Kidney epithelial cell (primary cell): ENCODE measurements at regions not wholly inside any gene's neighbourhood (a gene's known extent, or its start where the extent isn't known, plus 50 kb on each side); places are given as distances from the start of the nearest gene placed in this dataset.

Experiments
- DNase-seq: peaks from one replicate; pipeline ENCODE4 v3.0.0-alpha.2; 2010; ENCODE audit warnings: low read depth
- H3K27me3 ChIP-seq: 2 replicates; pipeline ENCODE4 v1.6.0; 2011; ENCODE audit warnings: low read length; ENCODE audit not compliant: control insufficient read depth, insufficient read depth
- H3K36me3 ChIP-seq: 2 replicates; pipeline ENCODE4 v1.5.1; 2011; ENCODE audit warnings: low read length; ENCODE audit not compliant: control insufficient read depth, insufficient read depth
- H3K4me3 ChIP-seq: 2 replicates; pipeline ENCODE4 v1.5.1; 2011; ENCODE audit warnings: low read depth, mild to moderate bottlenecking, control low read depth, low read length
- TF ChIP-seq, protein P1 (sequence below): IDR thresholded peaks from 2 replicates; pipeline ENCODE4 v1.5.1; 2011; ENCODE audit warnings: mild to moderate bottlenecking, moderate library complexity, low read length, control low read depth, inconsistent platforms; ENCODE audit not compliant: insufficient read depth, poor library complexity, severe bottlenecking

GRCh38 chr6:4656106-4656505, 120.1 kb upstream of the CDYL start:
- no peak for DNase-seq
- no peaks in the 10 kb centered on the region for H3K36me3 ChIP-seq
- H3K27me3 ChIP-seq, result no peaks in the 10 kb centered on the region
- TF ChIP-seq, protein P1, sequence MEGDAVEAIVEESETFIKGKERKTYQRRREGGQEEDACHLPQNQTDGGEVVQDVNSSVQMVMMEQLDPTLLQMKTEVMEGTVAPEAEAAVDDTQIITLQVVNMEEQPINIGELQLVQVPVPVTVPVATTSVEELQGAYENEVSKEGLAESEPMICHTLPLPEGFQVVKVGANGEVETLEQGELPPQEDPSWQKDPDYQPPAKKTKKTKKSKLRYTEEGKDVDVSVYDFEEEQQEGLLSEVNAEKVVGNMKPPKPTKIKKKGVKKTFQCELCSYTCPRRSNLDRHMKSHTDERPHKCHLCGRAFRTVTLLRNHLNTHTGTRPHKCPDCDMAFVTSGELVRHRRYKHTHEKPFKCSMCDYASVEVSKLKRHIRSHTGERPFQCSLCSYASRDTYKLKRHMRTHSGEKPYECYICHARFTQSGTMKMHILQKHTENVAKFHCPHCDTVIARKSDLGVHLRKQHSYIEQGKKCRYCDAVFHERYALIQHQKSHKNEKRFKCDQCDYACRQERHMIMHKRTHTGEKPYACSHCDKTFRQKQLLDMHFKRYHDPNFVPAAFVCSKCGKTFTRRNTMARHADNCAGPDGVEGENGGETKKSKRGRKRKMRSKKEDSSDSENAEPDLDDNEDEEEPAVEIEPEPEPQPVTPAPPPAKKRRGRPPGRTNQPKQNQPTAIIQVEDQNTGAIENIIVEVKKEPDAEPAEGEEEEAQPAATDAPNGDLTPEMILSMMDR, result no peak
- no peak overlapping the region for H3K4me3 ChIP-seq

GRCh38 chr6:4655196-4656025, 120.8 kb upstream of the CDYL start:
- Histone ChIP-seq H3K4me3 (no peak overlapping the region), H3K36me3 (no peaks in the 10 kb centered on the region), H3K27me3 (no peaks in the 10 kb centered on the region)
- DNase-seq, result no peak
- TF ChIP-seq, protein P1, result no peak

DNA sequence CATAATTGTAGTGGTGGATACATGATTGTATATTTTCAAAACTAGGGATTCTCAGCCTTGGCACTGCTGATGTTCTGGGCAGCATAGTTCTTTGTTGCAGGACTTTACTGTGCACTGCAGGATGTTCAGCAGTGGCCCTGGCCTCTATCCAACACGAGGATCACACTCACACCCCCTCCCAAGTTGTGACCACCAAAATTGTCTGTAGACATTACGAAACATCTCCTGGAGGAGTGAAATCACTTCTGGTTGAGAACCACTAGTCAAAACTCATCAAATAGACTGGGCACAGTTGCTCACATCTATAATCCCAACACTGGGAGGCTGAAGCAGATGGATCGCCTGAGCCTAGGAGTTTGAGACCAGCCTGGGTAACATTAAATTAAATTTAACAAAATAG, 123.1 kb upstream of the CDYL start:
- H3K4me3 ChIP-seq, result no peak overlapping the region
- H3K36me3 ChIP-seq, result no peaks in the 10 kb centered on the region
- TF ChIP-seq, protein P1, result no peak
- no peak for DNase-seq
- H3K27me3 ChIP-seq, result no peaks in the 10 kb centered on the region

DNA sequence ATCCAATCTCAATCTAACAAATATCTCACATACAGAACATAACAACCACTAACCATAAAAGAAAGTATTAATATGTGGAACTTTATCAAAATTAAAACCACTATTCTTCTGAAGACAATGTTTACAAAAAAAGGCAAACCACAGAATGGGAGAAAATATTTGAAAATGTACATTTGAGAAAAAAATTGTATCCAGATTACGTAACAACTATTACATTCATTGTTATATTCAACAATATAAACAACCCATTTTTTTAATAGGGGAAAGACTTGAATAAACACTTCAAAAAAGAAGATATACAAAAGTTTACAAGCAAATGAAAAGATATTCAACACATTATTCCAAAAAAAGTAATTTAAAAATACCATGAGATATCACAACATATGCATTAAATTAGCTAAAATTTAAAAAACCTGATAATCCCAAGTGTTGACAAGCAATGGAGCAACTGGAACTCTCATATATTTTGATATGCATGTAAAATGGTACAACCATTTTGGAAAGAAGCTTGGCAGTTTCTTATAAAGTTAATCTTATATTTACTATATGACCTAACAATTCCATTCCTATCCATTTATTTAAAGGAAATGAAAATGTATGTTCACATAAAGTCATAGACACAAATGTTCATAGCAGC, 124.3 kb upstream of the CDYL start:
- no peaks in the 10 kb centered on the region for H3K27me3 ChIP-seq
- TF ChIP-seq, protein P1, result no peak
- no peak overlapping the region for H3K4me3 ChIP-seq
- H3K36me3 ChIP-seq, result no peaks in the 10 kb centered on the region
- DNase-seq, result no peak

- Histone ChIP-seq H3K4me3 (no peak overlapping the region), H3K36me3 (no peaks in the 10 kb centered on the region), H3K27me3 (no peaks in the 10 kb centered on the region)
- no peak for DNase-seq
- TF ChIP-seq, protein P1, result no peak
Observed at GRCh38 chr6:4649728-4650127, 126.5 kb upstream of the CDYL start.
